ENCODE measurements at regions not wholly inside any gene's neighbourhood (a gene's known extent, or its start where the extent isn't known, plus 50 kb on each side); places are given as distances from the start of the nearest gene placed in this dataset.
"Not testable (repeated sequence)": the region's sequence is repeated elsewhere in the genome, so short reads cannot be mapped to it uniquely, and the experiment has no call there.

DNA sequence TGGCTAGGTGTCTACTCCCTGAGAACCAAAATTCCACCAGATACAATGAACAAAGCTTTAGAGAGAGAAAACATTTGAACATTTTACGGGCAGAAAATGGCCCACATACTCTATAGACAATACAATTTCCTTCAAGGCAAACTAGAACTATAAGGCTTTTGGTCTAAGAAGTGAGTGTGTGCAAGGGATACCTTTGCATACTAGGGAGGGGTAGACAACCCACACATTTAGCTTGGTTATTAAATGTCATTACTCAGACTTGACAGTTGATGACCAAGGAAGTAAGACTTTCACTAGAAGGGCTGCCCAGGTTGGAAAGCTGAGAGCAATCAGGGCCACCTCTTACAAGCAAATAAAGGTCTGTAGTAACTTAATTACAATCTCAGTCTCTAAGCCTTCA, 64.0 kb upstream of the PLEKHM1 start:
- not testable (repeated sequence) for DNase-seq; H3K9me3 Mint-ChIP-seq; H3K4me1 Mint-ChIP-seq (ENCODE audit: low read depth in 2 of 2); ATAC-seq (replicated peaks); H3K27me3 Mint-ChIP-seq; H3K4me3 Mint-ChIP-seq; H3K36me3 Mint-ChIP-seq (ENCODE audit: insufficient read depth); H3K27ac Mint-ChIP-seq

DNA sequence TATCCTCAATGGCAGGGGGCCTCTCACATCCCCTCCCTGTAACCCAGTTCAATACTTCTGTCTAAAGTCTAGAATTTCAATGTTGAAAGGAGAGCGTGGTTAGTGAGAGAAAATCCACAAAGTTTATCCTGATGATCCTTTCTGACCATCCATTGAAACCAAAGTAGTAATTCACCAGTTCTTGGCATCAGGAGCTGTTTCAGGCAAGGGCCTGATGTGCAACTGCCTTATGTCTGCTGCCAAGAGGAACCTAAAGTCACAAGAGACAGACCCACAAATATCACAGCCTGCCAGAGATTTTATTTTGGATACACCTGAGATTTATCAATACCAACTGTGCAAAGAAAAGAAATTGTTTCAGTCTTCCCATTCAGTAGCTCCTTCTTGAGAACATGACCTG, 68.3 kb upstream of the PLEKHM1 start:
- not testable (repeated sequence) for H3K27me3 Mint-ChIP-seq; H3K9me3 Mint-ChIP-seq; H3K4me1 Mint-ChIP-seq (ENCODE audit: low read depth in 2 of 2); H3K27ac Mint-ChIP-seq; DNase-seq; ATAC-seq (replicated peaks); H3K36me3 Mint-ChIP-seq (ENCODE audit: insufficient read depth); H3K4me3 Mint-ChIP-seq

DNA sequence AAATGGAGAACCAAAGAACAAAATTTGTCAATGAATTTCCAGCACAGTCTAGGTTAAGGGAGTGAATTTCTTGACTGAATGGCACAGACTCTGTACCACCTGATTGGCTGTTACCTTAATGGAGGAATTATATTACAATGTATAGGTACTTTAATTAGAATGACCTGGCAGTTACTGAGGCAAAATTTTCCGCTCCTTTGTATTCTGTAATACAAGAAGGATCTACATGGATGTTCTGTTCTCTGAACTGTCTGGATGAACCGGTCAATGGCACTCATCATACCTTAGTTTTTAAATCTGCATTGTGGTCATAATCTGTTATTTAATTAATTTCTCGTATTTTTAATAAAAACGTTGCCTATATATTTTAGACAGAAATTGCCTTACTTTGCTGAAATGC, 72.3 kb upstream of the PLEKHM1 start:
- not testable (repeated sequence) for H3K36me3 Mint-ChIP-seq (ENCODE audit: insufficient read depth); DNase-seq; H3K27me3 Mint-ChIP-seq; H3K4me3 Mint-ChIP-seq; ATAC-seq (replicated peaks); H3K4me1 Mint-ChIP-seq (ENCODE audit: low read depth in 2 of 2); H3K9me3 Mint-ChIP-seq; H3K27ac Mint-ChIP-seq

DNA sequence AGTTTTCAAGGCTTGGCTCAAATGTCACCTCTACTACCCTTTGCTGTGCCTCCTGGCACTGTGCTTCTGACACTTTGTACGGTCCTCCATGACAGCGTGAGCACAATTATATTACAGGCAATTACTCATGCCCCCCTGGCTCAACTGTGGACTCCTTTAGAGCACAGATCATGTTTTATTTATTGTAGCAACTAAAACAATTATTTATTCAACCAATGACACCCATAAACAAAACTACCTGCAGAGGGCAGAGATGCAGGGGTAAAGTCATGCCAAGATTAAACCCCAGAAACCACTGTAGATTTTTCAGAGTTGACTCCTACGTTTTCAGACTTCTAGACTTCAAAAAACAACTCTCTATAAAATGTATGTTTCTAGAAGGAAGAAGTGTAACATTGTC, 72.8 kb upstream of the PLEKHM1 start:
- not testable (repeated sequence) for H3K36me3 Mint-ChIP-seq (ENCODE audit: insufficient read depth); H3K4me1 Mint-ChIP-seq (ENCODE audit: low read depth in 2 of 2); H3K9me3 Mint-ChIP-seq; H3K27ac Mint-ChIP-seq; DNase-seq; H3K27me3 Mint-ChIP-seq; ATAC-seq (replicated peaks); H3K4me3 Mint-ChIP-seq

DNA sequence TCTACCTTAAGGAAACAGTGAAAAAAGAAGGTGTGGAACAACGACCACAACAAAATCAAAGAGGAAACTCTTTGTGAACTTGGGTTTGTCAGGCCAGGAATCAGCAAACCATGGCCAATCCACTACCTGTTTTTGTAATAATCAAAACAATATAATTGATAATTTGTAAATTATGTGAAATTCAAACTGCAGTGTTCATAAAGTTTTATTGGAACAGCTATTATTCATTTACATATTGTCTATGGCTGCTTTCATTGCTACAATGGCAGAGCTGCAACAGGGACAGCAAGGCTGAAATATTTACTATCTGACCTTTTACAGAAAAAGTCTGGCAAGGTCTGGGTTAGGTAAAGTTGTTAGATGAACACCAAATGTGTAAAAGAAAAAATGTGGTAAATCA, 77.8 kb upstream of the PLEKHM1 start:
- not testable (repeated sequence) for ATAC-seq (replicated peaks); H3K4me3 Mint-ChIP-seq; H3K27ac Mint-ChIP-seq

DNA sequence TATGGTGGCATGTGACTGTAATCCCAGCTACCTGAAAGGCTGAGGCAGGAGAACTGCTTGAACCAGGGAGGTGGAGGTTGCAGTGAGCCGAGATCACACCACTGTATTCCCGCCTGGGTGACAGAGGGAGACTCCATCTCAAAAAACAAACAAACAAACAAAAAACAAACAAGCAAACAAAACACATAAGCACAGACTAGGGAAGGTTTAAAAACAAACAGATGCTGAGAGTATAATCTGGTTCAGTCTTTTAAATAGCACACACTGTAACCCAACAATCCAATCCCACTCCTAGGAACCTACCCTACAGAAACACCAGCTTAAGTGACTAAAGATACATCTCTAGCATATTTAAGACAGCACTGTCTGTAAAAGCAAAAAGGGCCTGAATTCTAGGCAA, 82.8 kb upstream of the PLEKHM1 start:
- peaks cover 15 to 33% of the 10 kb centered on the region in 2 donors for H3K4me1 Mint-ChIP-seq (ENCODE audit: low read depth in 2 of 2)
- not testable (repeated sequence) for DNase-seq; H3K4me3 Mint-ChIP-seq; H3K9me3 Mint-ChIP-seq; H3K27me3 Mint-ChIP-seq; ATAC-seq (replicated peaks)
- H3K36me3 Mint-ChIP-seq (ENCODE audit: insufficient read depth), result peaks cover 13% of the 10 kb centered on the region
- peak overlapping the region in 1 of 2 donors; percentile 44 for H3K27ac Mint-ChIP-seq

More for the DNA sequence above, 77.8 kb upstream of the PLEKHM1 start:
- H3K27me3 Mint-ChIP-seq; DNase-seq; H3K4me1 Mint-ChIP-seq (ENCODE audit: low read depth in 2 of 2); H3K9me3 Mint-ChIP-seq; H3K36me3 Mint-ChIP-seq (ENCODE audit: insufficient read depth): not testable (repeated sequence)

DNA sequence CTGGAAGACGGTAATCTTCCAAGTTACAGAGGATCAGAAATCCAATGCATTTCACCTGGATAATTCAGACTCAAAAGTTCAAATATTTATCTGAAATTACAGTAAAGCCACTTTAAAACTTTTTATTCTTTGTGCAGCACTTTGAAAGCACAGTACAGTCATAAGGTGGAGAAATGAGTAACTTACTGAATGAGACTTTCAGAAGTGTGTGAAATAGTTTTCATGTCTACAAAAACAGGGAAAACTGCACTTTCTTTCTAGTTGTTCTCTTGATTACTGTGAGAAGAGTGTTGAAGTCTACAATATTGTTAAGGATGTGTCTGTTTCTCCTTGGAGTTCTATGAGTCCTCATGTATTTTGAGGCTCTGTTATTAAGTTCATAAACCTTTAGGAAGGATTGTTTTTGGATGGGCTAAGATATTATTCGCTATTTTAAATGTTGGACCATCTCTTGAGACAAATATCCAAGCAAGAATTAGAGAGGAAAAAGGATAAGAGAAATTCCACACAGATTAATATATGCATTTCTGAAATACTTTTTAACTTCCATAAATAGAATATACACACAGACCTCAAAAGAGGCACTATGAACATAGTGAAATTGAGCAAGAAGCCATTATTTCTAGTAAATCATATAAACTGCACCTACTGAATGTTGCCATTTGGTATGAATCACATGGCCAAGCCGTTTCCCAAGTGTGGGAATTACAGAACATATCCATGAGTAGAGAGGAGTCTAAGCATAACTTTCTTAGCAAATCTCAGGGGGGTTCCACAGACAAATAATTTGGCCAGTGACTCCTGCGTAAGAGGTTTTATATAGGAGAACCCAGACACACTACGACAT, 83.6 kb upstream of the PLEKHM1 start:
- Mint-ChIP-seq H3K4me1 (ENCODE audit: low read depth in 2 of 2) (peaks cover 21 to 41% of the 10 kb centered on the region in 2 donors), H3K36me3 (ENCODE audit: insufficient read depth) (peaks cover 13% of the 10 kb centered on the region), H3K4me3 (no peak overlapping the region), H3K9me3 (no peaks in the 10 kb centered on the region), H3K27ac (peak overlapping the region; percentile 44 to 51), H3K27me3 (no peaks in the 10 kb centered on the region)
- DNase-seq (no peak), ATAC-seq (replicated peaks) (no peak)

DNA sequence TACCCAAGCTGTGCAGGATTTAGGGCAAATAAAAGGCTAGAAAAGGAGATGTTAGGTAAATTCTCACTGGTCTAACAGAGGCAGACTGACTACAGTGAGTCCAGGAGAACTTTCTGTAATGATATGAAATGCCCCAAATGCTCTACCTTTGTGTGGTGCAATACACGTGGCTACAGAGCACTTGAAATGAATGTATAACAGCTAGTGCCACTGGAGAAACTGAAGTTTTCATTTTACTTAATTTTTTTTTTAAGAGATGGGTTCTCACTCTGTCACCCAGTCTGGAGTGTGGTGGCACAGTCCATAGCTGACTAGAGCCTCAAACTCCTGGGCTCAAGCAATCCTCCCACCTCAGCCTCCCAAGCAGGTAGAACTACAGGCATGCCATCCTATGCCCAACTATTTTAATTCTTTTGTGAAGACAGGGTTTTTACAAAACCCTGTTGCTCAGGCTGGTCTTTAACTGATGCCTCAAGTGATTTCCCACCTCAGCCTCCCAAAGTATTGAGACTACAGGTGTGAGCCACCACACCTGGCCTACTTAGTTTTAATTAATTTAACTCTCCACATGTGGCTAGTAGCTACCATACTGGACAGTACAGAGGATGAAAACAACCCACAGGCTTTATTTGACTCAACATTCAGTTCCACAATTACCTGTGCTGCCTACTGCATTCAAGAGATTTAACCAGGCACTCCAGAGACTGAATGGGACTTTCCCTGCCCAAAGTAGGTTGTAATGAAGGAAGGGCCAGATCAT, 84.8 kb upstream of the PLEKHM1 start:
- Mint-ChIP-seq H3K27ac (peak overlapping the region; percentile 10 to 73), H3K4me1 (ENCODE audit: low read depth in 2 of 2) (peaks cover 32 to 53% of the 10 kb centered on the region in 2 donors), H3K27me3 (no peaks in the 10 kb centered on the region), H3K36me3 (ENCODE audit: insufficient read depth) (peaks cover 16% of the 10 kb centered on the region), H3K4me3 (no peak overlapping the region), H3K9me3 (no peaks in the 10 kb centered on the region)
- DNase-seq (no peak), ATAC-seq (replicated peaks) (no peak)

DNA sequence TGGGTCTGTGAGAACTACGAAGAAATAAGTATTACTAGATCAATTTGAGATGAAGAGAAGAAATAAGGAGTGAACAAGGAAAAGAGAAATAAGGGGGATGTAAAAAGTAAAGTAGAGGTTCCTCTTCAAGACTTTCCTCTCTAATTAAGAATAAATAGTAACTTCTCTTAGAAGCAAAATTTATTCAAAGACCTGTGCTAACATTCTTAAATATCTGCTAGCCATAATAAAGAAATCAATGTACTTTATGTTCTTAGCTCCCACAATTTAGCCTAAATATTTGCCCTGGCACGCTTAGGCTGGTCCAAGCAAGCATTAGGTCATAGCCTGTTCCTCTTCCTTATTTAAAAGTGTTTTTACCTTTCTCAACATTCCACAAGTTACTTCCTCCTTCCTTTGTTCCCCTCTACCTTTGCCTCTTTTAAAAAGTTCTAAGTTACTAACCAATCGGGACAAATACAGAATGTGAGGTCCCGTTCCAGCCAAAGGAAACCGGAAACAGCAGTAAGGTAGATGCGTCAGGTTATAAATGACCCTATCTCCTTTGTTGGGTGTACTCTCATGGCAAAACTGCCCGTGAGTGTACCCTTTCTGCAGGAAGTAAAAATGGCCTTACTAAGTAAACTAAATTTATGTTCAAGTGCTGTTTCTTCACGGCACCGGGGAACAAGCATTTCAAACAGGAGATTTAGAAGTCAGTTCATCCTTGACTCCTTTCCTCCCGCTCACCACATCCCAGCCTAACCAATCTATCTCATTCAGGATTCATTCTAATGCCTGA, 86.2 kb upstream of the PLEKHM1 start:
- peaks cover 32 to 62% of the 10 kb centered on the region in 2 donors for H3K4me1 Mint-ChIP-seq (ENCODE audit: low read depth in 2 of 2)
- DNase-seq; H3K9me3 Mint-ChIP-seq; H3K27me3 Mint-ChIP-seq; H3K27ac Mint-ChIP-seq; H3K4me3 Mint-ChIP-seq; ATAC-seq (replicated peaks): not testable (repeated sequence)
- peaks cover 22% of the 10 kb centered on the region for H3K36me3 Mint-ChIP-seq (ENCODE audit: insufficient read depth)

DNA sequence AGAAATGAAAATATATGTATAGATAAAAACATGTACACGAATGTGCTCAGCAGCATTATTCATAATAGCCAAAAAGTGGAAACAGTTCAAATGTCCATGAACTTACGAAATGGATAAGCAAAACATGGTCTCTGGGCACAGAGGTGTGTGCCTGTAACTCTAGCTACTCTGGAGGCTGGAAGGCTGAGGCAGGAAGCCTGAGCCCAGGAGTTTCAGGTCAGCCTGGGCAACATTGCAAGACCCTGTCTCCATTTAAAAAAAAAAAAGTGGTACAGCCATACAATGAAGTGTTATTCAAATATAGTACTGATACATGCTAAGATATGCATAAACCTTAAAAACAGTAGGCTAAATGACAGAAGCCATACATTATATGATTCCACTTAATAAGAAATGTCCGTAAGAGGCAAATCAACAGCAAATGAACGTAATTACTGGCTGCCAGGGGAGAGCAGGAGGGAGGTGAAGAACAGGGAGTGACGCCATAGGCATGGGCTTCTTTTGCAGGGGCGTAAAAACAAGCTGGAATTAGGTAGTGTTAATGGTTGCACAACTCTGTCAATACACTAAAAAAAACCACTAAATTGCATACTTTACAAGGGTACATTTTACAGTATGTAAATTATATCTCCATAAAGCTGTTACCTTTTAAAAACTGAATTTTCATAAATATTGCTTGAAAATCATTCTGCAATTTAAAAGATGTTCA, 87.2 kb upstream of the PLEKHM1 start:
- no peak overlapping the region for H3K4me3 Mint-ChIP-seq
- DNase-seq (no peak), ATAC-seq (replicated peaks) (no peak)
- H3K27me3 Mint-ChIP-seq, result no peaks in the 10 kb centered on the region
- no peaks in the 10 kb centered on the region for H3K9me3 Mint-ChIP-seq
- peaks cover 32% of the 10 kb centered on the region for H3K36me3 Mint-ChIP-seq (ENCODE audit: insufficient read depth)
- H3K4me1 Mint-ChIP-seq (ENCODE audit: low read depth in 2 of 2), result peaks cover 36 to 72% of the 10 kb centered on the region in 2 donors
- no peak overlapping the region for H3K27ac Mint-ChIP-seq

DNA sequence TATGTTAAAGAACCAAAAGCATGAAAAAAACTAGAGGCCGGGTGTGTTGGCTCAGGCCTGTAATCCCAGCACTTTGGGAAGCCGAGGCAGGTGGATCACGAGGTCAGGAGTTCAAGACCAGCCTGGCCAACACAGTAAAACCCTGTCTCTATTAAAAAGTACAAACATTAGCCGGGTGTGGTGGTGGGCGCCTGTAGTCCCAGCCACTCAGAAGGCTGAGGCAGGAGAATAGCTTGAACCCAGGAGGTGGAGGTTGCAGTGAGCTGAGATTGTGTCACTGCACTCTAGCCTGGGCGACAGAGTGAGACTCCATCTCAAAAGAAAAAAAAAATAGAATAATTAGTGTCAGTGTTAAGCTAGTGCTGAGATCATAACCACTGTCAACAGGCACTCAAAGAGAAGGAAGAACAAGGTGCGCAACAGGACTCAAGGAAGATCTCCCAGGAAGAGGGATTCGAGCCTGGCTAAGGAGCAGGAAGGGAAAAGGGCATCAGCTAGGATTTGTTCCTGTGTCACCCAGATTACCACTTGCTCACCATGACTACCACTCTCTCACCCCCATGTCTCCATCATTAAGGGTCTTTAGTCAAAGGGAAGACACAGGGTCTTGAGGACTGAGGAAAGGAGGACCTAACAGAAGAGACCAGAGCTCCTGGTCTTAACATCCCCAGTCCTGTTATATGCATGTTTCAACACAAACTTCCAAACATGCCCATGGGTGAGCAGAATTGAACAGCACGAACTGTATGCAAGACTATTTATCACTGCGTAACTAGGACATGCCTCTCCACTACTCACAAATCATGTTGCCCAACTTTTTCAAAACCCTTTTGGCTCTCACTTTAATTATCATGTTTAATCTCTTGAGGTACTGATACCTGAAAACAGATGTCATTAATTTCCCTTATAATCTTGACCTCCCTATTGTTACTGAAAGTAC, 88.3 kb upstream of the PLEKHM1 start:
- Mint-ChIP-seq H3K36me3 (ENCODE audit: insufficient read depth) (peaks cover 43% of the 10 kb centered on the region), H3K4me3 (no peak overlapping the region), H3K27ac (peak overlapping the region; percentile 33 to 59), H3K9me3 (no peaks in the 10 kb centered on the region), H3K4me1 (ENCODE audit: low read depth in 2 of 2) (peaks cover 41 to 75% of the 10 kb centered on the region in 2 donors), H3K27me3 (no peaks in the 10 kb centered on the region)
- ATAC-seq (replicated peaks) (no peak), DNase-seq (no peak)

Data from effector memory CD8-positive, alpha-beta T cell (primary cell).